Tibial nerve (tissue), 3 donors: ENCODE measurements at regions not wholly inside any gene's neighbourhood (a gene's known extent, or its start where the extent isn't known, plus 50 kb on each side); places are given as distances from the start of the nearest gene placed in this dataset.

Experiments used
- CTCF ChIP-seq, 5 experiments: fragments of 200-600 bp in 3 of 5; fragments of 450-650 bp in 2 of 5; sonication (generic) in 3 of 5; IDR thresholded peaks; one replicate each; pipeline ENCODE4 v1.5.1; 2016 to 2019; ENCODE audit warnings: antibody characterized with exemption in 5 of 5, mild to moderate bottlenecking in 3 of 5, moderate library complexity in 2 of 5
- POLR2A ChIP-seq, 2 donors: fragments of 450-650 bp; IDR thresholded peaks; one replicate each; pipeline ENCODE4 v1.6.1; 2017; ENCODE audit warnings: antibody characterized with exemption in 2 of 2, mild to moderate bottlenecking in 2 of 2, moderate library complexity in 2 of 2

- TF ChIP-seq CTCF (IDR thresholded peaks at IDR 0.05) (no peak), POLR2A (IDR thresholded peaks at IDR 0.05) (no peak)
Measured at GRCh38 chr2:134020608-134021007, 233.3 kb upstream of the MGAT5 start.
